A549 (cell line): ENCODE measurements at regions not wholly inside any gene's neighbourhood (a gene's known extent, or its start where the extent isn't known, plus 50 kb on each side); places are given as distances from the start of the nearest gene placed in this dataset.

Source experiments
- ESRRA ChIP-seq: fragments of 150-350 bp; IDR thresholded peaks from 2 replicates; pipeline ENCODE4 v1.6.1; 2014; ENCODE audit warnings: mild to moderate bottlenecking, low read length, borderline replicate concordance
- POLR2A ChIP-seq: IDR thresholded peaks from 2 replicates; pipeline ENCODE4 v1.6.1; 2012; ENCODE audit warnings: mild to moderate bottlenecking, low read length
- RFX5 ChIP-seq: fragments of 450-650 bp; IDR thresholded peaks from 2 replicates; pipeline ENCODE4 v1.7.1; 2014; ENCODE audit warnings: antibody characterized with exemption, mild to moderate bottlenecking, moderate library complexity
- TF ChIP-seq, protein P1 (sequence below): fragments of >200 bp; sonication (Bioruptor Twin); formaldehyde crosslinking; IDR thresholded peaks from 3 replicates; pipeline ENCODE4 v1.5.1; 2016

DNA sequence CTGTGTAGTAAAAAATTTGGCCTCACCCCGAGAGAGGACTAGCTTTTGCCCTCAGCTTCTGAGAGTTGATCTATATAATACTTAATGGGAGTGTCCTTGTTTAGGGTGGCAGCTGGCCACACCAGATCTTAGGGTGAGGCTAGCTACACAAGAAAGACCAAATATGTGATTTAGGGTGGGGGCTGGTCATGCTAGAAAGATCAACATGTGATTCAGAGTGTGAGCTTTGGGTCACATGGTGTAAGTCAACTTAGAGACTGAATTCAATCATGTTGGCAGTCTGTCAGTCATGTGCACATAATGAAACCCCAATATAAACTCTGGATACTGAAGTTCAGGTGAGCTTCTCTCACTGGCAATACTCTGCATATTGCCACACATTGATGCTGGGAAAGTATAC is 120.7 kb upstream of the DAZL start:
- TF ChIP-seq RFX5, result no peak
- TF ChIP-seq, protein P1, sequence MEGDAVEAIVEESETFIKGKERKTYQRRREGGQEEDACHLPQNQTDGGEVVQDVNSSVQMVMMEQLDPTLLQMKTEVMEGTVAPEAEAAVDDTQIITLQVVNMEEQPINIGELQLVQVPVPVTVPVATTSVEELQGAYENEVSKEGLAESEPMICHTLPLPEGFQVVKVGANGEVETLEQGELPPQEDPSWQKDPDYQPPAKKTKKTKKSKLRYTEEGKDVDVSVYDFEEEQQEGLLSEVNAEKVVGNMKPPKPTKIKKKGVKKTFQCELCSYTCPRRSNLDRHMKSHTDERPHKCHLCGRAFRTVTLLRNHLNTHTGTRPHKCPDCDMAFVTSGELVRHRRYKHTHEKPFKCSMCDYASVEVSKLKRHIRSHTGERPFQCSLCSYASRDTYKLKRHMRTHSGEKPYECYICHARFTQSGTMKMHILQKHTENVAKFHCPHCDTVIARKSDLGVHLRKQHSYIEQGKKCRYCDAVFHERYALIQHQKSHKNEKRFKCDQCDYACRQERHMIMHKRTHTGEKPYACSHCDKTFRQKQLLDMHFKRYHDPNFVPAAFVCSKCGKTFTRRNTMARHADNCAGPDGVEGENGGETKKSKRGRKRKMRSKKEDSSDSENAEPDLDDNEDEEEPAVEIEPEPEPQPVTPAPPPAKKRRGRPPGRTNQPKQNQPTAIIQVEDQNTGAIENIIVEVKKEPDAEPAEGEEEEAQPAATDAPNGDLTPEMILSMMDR, result no peak
- no peak for TF ChIP-seq POLR2A
- no peak for TF ChIP-seq ESRRA
